ENCODE measurements at regions not wholly inside any gene's neighbourhood (a gene's known extent, or its start where the extent isn't known, plus 50 kb on each side); places are given as distances from the start of the nearest gene placed in this dataset.

- no peak for DNase-seq (ENCODE audit: low read depth)
- TF ChIP-seq, protein P1, sequence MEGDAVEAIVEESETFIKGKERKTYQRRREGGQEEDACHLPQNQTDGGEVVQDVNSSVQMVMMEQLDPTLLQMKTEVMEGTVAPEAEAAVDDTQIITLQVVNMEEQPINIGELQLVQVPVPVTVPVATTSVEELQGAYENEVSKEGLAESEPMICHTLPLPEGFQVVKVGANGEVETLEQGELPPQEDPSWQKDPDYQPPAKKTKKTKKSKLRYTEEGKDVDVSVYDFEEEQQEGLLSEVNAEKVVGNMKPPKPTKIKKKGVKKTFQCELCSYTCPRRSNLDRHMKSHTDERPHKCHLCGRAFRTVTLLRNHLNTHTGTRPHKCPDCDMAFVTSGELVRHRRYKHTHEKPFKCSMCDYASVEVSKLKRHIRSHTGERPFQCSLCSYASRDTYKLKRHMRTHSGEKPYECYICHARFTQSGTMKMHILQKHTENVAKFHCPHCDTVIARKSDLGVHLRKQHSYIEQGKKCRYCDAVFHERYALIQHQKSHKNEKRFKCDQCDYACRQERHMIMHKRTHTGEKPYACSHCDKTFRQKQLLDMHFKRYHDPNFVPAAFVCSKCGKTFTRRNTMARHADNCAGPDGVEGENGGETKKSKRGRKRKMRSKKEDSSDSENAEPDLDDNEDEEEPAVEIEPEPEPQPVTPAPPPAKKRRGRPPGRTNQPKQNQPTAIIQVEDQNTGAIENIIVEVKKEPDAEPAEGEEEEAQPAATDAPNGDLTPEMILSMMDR (conservative IDR thresholded peaks at IDR 0.05; ENCODE audit: low read depth, low read length): no peak
- no peak overlapping the region for H3K4me3 ChIP-seq (ENCODE audit: low read length)
Measured at GRCh38 chr17:36673068-36673467, 71.7 kb downstream of the MRM1 start.

DNA sequence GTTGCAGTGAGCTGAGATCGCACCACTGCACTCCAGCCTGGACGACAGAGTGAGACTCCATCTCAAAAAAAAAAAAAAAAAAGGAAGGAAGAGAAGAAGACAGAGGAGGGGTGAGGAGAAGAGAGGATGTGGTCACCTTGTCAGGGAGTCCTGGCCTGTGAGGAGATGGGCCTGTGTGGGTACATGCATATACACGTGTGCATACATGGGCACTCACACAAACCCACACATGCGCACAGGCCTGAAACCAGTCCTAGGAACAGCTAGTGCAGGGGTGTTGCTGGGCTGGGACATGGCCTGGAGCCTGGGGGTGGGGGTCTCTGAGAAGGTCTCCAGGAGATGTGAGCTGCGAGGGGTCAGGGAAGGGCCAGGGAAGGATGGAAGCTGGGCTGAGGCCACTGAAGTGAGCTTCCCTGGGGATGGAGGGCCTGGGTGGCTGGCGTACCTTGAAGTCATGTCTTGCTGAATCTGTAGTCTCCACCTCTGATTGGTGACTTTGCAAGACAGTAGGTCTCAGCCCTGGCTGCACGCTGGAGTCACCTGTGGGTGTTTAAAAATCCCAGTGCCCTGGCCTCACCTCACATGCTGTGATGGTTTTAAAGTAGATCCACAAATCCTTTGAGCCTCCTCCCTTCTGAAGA is 72.4 kb downstream of the MRM1 start:
- H3K4me3 ChIP-seq (ENCODE audit: low read length): no peak overlapping the region
- TF ChIP-seq, protein P1 (conservative IDR thresholded peaks at IDR 0.05; ENCODE audit: low read depth, low read length): no peak
- DNase-seq (ENCODE audit: low read depth): no peak

DNA sequence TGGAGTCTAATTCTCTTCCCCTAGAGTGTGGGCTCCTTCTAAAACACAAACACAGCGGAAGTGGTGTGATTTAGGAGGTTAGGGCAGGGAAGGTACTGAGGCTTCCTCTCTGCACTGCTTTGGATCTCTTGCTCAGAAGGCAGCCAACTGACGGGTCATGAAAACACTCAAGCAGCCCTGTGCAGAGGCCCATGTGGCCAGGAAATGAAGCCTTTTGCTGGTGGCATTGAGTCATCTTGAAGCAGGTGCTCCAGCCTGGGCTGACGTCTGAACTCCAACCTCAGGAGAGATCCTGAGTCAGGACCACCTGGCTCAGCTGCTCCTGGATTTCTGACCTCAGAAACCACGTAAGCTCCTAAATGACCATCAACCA is 72.9 kb downstream of the MRM1 start:
- TF ChIP-seq, protein P1 (conservative IDR thresholded peaks at IDR 0.05; ENCODE audit: low read depth, low read length): no peak
- H3K4me3 ChIP-seq (ENCODE audit: low read length): no peak overlapping the region
- DNase-seq (ENCODE audit: low read depth): no peak

DNA sequence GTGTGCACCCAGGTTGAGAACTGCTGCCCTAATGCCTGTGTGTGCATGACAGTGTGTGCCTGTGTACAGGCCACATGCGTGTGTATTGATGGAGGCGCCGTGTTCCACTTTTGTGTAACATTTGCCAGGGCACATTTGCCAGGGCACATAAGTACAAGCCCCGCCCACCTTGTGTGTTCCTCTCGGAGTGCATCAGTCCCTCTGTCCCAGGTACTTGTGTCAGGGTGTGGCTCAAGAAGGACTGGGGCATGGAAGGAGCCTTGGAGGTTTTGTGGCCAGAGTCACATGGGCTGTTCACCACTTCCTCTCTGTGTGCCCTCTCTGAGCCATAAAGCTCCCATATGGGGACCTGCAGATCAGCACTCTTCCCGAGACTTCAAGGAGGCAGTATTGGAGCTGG is 73.9 kb downstream of the MRM1 start:
- no peak overlapping the region for H3K4me3 ChIP-seq (ENCODE audit: low read length)
- DNase-seq (ENCODE audit: low read depth): no peak
- TF ChIP-seq, protein P1 (conservative IDR thresholded peaks at IDR 0.05; ENCODE audit: low read depth, low read length): no peak

- TF ChIP-seq, protein P1 (conservative IDR thresholded peaks at IDR 0.05; ENCODE audit: low read depth, low read length): no peak
- no peak overlapping the region for H3K4me3 ChIP-seq (ENCODE audit: low read length)
- DNase-seq (ENCODE audit: low read depth): no peak
Measured at GRCh38 chr17:36675786-36676185, 74.4 kb downstream of the MRM1 start.

DNA sequence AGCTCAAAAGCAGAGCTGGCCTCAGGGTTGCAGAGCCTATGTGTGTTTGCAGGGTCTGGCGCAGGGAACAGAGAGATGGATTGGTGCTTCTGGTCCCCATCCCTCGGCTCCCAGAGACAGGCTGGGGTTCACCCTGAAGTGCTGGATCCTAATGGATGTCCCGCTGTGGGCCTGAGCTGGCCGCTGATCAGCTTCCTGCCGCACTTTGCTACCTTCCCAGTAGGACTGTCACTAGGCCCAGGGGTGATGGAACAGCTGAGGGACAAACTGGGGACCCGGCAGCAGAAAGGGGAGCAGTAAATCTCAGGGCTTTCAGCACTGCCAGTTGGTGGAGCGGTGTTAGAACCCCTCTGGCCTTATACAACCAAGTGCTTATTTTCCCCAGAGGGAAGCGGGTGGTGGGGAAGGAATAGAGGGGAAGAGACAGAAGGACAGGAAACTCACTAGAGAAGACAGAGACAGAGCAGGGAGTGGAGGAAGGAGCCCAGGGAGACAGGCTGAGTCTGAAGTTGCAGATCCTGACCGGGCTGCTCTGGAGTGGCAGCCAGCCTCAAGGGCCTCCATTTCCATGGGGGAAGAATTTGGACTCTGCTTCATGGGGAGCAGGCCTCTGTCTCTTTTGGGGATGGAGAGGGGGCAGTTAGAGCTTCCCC is 78.6 kb downstream of the MRM1 start:
- DNase-seq (ENCODE audit: low read depth): no peak
- H3K4me3 ChIP-seq (ENCODE audit: low read length): no peak overlapping the region
- TF ChIP-seq, protein P1 (conservative IDR thresholded peaks at IDR 0.05; ENCODE audit: low read depth, low read length): no peak

DNA sequence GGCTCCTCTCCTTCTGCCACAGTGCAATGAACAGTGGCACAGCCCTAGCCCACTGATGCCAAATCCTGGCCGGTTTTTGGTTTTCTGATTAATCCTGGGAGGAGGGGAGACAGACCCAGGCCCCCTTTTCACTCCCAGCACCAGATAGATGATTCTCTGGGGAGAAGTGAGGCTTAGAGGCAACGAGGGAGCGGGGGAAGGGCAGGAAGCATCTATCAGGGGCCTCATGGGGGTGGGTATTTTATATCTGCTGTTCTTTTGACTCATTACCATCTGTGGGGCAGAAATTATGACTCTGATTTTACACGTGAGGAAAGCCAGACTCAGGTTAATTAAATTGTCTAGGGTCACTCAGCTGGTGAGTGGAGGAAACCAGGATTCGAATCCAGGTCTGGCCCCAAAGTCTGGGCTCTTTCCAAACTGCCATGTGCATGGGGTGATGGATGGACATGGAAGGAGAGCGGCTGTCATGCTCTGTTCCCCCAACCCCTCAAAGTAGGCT is 79.4 kb downstream of the MRM1 start:
- H3K4me3 ChIP-seq (ENCODE audit: low read length): no peak overlapping the region
- TF ChIP-seq, protein P1 (conservative IDR thresholded peaks at IDR 0.05; ENCODE audit: low read depth, low read length): no peak
- no peak for DNase-seq (ENCODE audit: low read depth)

Data from retinal pigment epithelial cell (primary cell).